H9 (cell line): ENCODE measurements at regions not wholly inside any gene's neighbourhood (a gene's known extent, or its start where the extent isn't known, plus 50 kb on each side); places are given as distances from the start of the nearest gene placed in this dataset.

ENCODE experiments used
- DNase-seq: peaks from one replicate; pipeline ENCODE4 v3.0.0-alpha.2; 2017
- H2AFZ ChIP-seq: one replicate; pipeline ENCODE4 v1.6.1; 2013; ENCODE audit warnings: mild to moderate bottlenecking, low read length, control low read depth, moderate library complexity
- H2AK5ac ChIP-seq: 2 replicates; pipeline ENCODE4 v1.6.1; 2013; ENCODE audit warnings: low read length, control low read depth, mixed read lengths; ENCODE audit not compliant: insufficient read length
- H2BK120ac ChIP-seq: one replicate; pipeline ENCODE4 v1.6.1; 2013; ENCODE audit warnings: low read depth, mild to moderate bottlenecking, low read length, control low read depth, inconsistent platforms; ENCODE audit not compliant: poor library complexity, severe bottlenecking
- H2BK12ac ChIP-seq: 2 replicates; pipeline ENCODE4 v1.6.1; 2013; ENCODE audit warnings: low read length, control low read depth, mixed read lengths, low read depth; ENCODE audit not compliant: insufficient read length
- H2BK15ac ChIP-seq: 2 replicates; pipeline ENCODE4 v1.6.1; 2013; ENCODE audit warnings: low read depth, low read length, control low read depth
- H2BK20ac ChIP-seq: one replicate; pipeline ENCODE4 v1.6.1; 2013; ENCODE audit warnings: low read depth, mild to moderate bottlenecking, low read length, control low read depth, inconsistent platforms; ENCODE audit not compliant: poor library complexity, severe bottlenecking
- H2BK5ac ChIP-seq: 2 replicates; pipeline ENCODE4 v1.6.1; 2013; ENCODE audit warnings: low read length, control low read depth, mixed read lengths; ENCODE audit not compliant: insufficient read length
- H3K14ac ChIP-seq: 2 replicates; pipeline ENCODE4 v1.6.1; 2013; ENCODE audit warnings: low read length, control low read depth; ENCODE audit not compliant: insufficient read depth
- H3K18ac ChIP-seq: 2 replicates; pipeline ENCODE4 v1.6.1; 2013; ENCODE audit warnings: low read depth, mild to moderate bottlenecking, mixed read lengths, low read length, control low read depth; ENCODE audit not compliant: insufficient read length
- H3K23ac ChIP-seq: 2 replicates; pipeline ENCODE4 v1.6.1; 2013; ENCODE audit warnings: low read length, control low read depth, mixed read lengths, low read depth; ENCODE audit not compliant: insufficient read length
- H3K23me2 ChIP-seq: 2 replicates; pipeline ENCODE4 v1.6.1; 2013; ENCODE audit warnings: low read depth, mild to moderate bottlenecking, mixed read lengths, low read length, control low read depth; ENCODE audit not compliant: insufficient read length, poor library complexity, severe bottlenecking
- H3K27ac ChIP-seq: 2 replicates; pipeline ENCODE4 v1.5.1; 2013; ENCODE audit warnings: low read length, control low read depth, mixed read lengths, low read depth; ENCODE audit not compliant: insufficient read length
- H3K27me3 ChIP-seq: 2 replicates; pipeline ENCODE4 v1.6.1; 2013; ENCODE audit warnings: low read length, control low read depth, inconsistent platforms; ENCODE audit not compliant: insufficient read depth
- H3K4ac ChIP-seq: 2 replicates; pipeline ENCODE4 v1.6.1; 2013; ENCODE audit warnings: low read depth, mild to moderate bottlenecking, control low read depth, inconsistent platforms, low read length, moderate library complexity
- H3K4me1 ChIP-seq: 2 replicates; pipeline ENCODE4 v1.6.1; 2013; ENCODE audit warnings: low read length, control low read depth, inconsistent platforms; ENCODE audit not compliant: insufficient read depth
- H3K4me2 ChIP-seq: 2 replicates; pipeline ENCODE4 v1.6.1; 2013; ENCODE audit warnings: low read length, control low read depth, mixed read lengths; ENCODE audit not compliant: insufficient read length, insufficient read depth
- H3K56ac ChIP-seq: 2 replicates; pipeline ENCODE4 v1.6.1; 2013; ENCODE audit warnings: low read depth, mild to moderate bottlenecking, mixed read lengths, low read length, control low read depth; ENCODE audit not compliant: insufficient read length
- H3K79me1 ChIP-seq: 2 replicates; pipeline ENCODE4 v1.6.1; 2013; ENCODE audit warnings: low read depth, mild to moderate bottlenecking, moderate library complexity, low read length, control low read depth, inconsistent platforms; ENCODE audit not compliant: insufficient read depth, poor library complexity, severe bottlenecking
- H3K79me2 ChIP-seq: 2 replicates; pipeline ENCODE4 v1.6.1; 2013; ENCODE audit warnings: low read length, control low read depth, inconsistent platforms; ENCODE audit not compliant: insufficient read depth
- H3K9ac ChIP-seq: 2 replicates; pipeline ENCODE4 v1.6.1; 2013; ENCODE audit warnings: low read length, control low read depth, mixed read lengths; ENCODE audit not compliant: insufficient read length; ENCODE audit errors: extremely low read depth
- H3K9me3 ChIP-seq: one replicate; pipeline ENCODE4 v1.6.1; 2013; ENCODE audit warnings: low read depth, low read length, inconsistent platforms; ENCODE audit not compliant: control insufficient read depth
- H3T11ph ChIP-seq: one replicate; pipeline ENCODE4 v1.6.1; 2013; ENCODE audit warnings: mild to moderate bottlenecking, low read length, control low read depth, inconsistent platforms
- H4K20me1 ChIP-seq: one replicate; pipeline ENCODE4 v1.6.1; 2013; ENCODE audit not compliant: control insufficient read depth, insufficient read length, insufficient read depth
- H4K5ac ChIP-seq: 2 replicates; pipeline ENCODE4 v1.6.1; 2013; ENCODE audit warnings: low read depth, mild to moderate bottlenecking, mixed read lengths, low read length, control low read depth; ENCODE audit not compliant: insufficient read length
- H4K8ac ChIP-seq: replicated peaks from 2 replicates; pipeline ENCODE4 v1.6.1; 2013; ENCODE audit warnings: low read length, control low read depth, mixed read lengths, low read depth; ENCODE audit not compliant: insufficient read length
- H4K91ac ChIP-seq: 2 replicates; pipeline ENCODE4 v1.6.1; 2013; ENCODE audit warnings: low read depth, mild to moderate bottlenecking, moderate library complexity, mixed read lengths, low read length, control low read depth; ENCODE audit not compliant: insufficient read length
- H3K27ac Mint-ChIP-seq, 3 experiments: 2 replicates in 2 of 3; 3 replicates in 1 of 3; pipeline ENCODE4 v1.8.0; 2020 to 2021; ENCODE audit warnings: mixed read lengths in 3 of 3, mild to moderate bottlenecking in 1 of 3, moderate library complexity in 1 of 3
- H3K27me3 Mint-ChIP-seq: 2 replicates; pipeline ENCODE4 v1.8.0; 2021; ENCODE audit warnings: low read depth, mild to moderate bottlenecking, moderate library complexity, mixed read lengths
- H3K36me3 Mint-ChIP-seq, 3 experiments: 2 replicates in 2 of 3; 3 replicates in 1 of 3; pipeline ENCODE4 v1.8.0; 2020 to 2021; ENCODE audit warnings: low read depth in 3 of 3, mixed read lengths in 3 of 3; ENCODE audit not compliant: insufficient read depth in 1 of 3
- H3K4me1 Mint-ChIP-seq, 2 experiments: 2 replicates each; pipeline ENCODE4 v1.8.0; 2020; ENCODE audit warnings: mixed read lengths in 2 of 2
- H3K4me3 Mint-ChIP-seq, 2 experiments: 2 replicates in 1 of 2; 3 replicates in 1 of 2; pipeline ENCODE4 v1.8.0; 2020 to 2021; ENCODE audit warnings: mild to moderate bottlenecking in 2 of 2, mixed read lengths in 2 of 2, moderate library complexity in 1 of 2
- H3K9me3 Mint-ChIP-seq, 2 experiments: 2 replicates in 1 of 2; 3 replicates in 1 of 2; pipeline ENCODE4 v1.8.0; 2020; ENCODE audit warnings: mild to moderate bottlenecking in 2 of 2, mixed read lengths in 2 of 2, moderate library complexity in 1 of 2
- WGBS: extraction: QIAGEN DNeasy Blood & Tissue Kit; methylation state at CpG from one replicate; pipeline ENCODE4 v1.1.7; 2013; ENCODE audit warnings: missing lambda C conversion rate, low lambda C conversion rate, mixed read lengths; ENCODE audit not compliant: insufficient read length; ENCODE audit errors: extremely low coverage; 5-methylcytosine and 5-hydroxymethylcytosine counted together
- TF ChIP-seq, protein P1 (sequence below): fragments of 200-600 bp; sonication (generic); conservative IDR thresholded peaks from 3 replicates; pipeline ENCODE4 v1.8.0; 2021; ENCODE audit warnings: antibody characterized with exemption, mild to moderate bottlenecking

DNA sequence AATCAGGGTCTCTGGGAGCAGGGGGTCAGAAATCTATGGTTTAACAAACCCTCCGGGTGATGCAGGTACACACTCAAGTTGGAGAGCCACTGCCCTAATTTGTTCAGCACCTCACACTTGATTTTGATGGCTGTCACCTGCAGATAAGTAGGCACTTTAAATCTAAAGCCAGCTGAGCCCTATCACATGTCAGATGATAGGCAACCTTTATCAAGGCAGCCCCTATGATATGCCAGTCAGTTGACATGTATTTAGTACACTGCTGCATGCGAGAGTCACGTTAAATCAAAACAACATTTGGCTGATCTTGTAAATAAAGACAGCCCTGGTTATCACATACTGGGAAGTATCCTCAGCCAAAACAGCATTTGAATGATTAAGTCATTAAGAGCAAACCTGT, 104.4 kb upstream of the MCTP2 start:
- Histone ChIP-seq H3K4ac (no peak overlapping the region), H2BK20ac (no peak overlapping the region), H3K23ac (no peak overlapping the region), H2BK120ac (no peak overlapping the region), H3K14ac (no peak overlapping the region), H3K18ac (no peak overlapping the region), H3K9me3 (no peaks in the 10 kb centered on the region), H3K23me2 (no peaks in the 10 kb centered on the region), H4K5ac (no peak overlapping the region), H3K79me2 (no peaks in the 10 kb centered on the region), H3K4me2 (no peak overlapping the region), H3T11ph (no peak overlapping the region), H3K27ac (no peak overlapping the region), H2AFZ (no peak overlapping the region), H3K56ac (no peak overlapping the region), H4K20me1 (no peaks in the 10 kb centered on the region), H3K79me1 (no peaks in the 10 kb centered on the region), H3K4me1 (peaks cover 6% of the 10 kb centered on the region; the same call in 1 of the 2 replicates), H2BK5ac (no peak overlapping the region), H3K27me3 (no peaks in the 10 kb centered on the region), H2AK5ac (no peak overlapping the region), H2BK12ac (no peak overlapping the region), H2BK15ac (no peak overlapping the region), H3K9ac (no peak overlapping the region), H4K8ac (no peak overlapping the region), H4K91ac (no peak overlapping the region)
- H3K36me3 Mint-ChIP-seq: no peaks in the 10 kb centered on the region
- H3K4me3 Mint-ChIP-seq: no peak overlapping the region
- no peaks in the 10 kb centered on the region for H3K9me3 Mint-ChIP-seq
- peaks cover 22 to 25% of the 10 kb centered on the region in 2 experiments for H3K4me1 Mint-ChIP-seq
- WGBS: no CpG with 5 or more reads among the region's 3 CpGs
- no peaks in the 10 kb centered on the region; the same call in 1 of the 2 replicates for H3K27me3 Mint-ChIP-seq
- no peak for DNase-seq
- TF ChIP-seq, protein P1, sequence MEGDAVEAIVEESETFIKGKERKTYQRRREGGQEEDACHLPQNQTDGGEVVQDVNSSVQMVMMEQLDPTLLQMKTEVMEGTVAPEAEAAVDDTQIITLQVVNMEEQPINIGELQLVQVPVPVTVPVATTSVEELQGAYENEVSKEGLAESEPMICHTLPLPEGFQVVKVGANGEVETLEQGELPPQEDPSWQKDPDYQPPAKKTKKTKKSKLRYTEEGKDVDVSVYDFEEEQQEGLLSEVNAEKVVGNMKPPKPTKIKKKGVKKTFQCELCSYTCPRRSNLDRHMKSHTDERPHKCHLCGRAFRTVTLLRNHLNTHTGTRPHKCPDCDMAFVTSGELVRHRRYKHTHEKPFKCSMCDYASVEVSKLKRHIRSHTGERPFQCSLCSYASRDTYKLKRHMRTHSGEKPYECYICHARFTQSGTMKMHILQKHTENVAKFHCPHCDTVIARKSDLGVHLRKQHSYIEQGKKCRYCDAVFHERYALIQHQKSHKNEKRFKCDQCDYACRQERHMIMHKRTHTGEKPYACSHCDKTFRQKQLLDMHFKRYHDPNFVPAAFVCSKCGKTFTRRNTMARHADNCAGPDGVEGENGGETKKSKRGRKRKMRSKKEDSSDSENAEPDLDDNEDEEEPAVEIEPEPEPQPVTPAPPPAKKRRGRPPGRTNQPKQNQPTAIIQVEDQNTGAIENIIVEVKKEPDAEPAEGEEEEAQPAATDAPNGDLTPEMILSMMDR: no peak
- no peak overlapping the region for H3K27ac Mint-ChIP-seq
